Mesenchymal stem cell (in vitro differentiated cells and primary cell): ENCODE measurements at regions not wholly inside any gene's neighbourhood (a gene's known extent, or its start where the extent isn't known, plus 50 kb on each side); places are given as distances from the start of the nearest gene placed in this dataset.

Experiments used
- DNase-seq: peaks from one replicate; pipeline ENCODE4 v3.0.0-alpha.2; 2013
- H2AFZ ChIP-seq: one replicate; pipeline ENCODE4 v1.6.1; 2013; ENCODE audit warnings: low read depth, mild to moderate bottlenecking, control low read depth, inconsistent platforms, low read length, moderate library complexity
- H2AK5ac ChIP-seq: 2 replicates; pipeline ENCODE4 v1.6.1; 2013; ENCODE audit warnings: low read length, moderate library complexity, mild to moderate bottlenecking, inconsistent platforms; ENCODE audit not compliant: severe bottlenecking
- H2BK120ac ChIP-seq: one replicate; pipeline ENCODE4 v1.6.1; 2013; ENCODE audit warnings: low read depth, mild to moderate bottlenecking, inconsistent platforms, low read length, moderate library complexity
- H2BK12ac ChIP-seq, 2 experiments: one replicate each; pipeline ENCODE4 v1.6.1; 2013; ENCODE audit warnings: inconsistent platforms in 2 of 2, low read length in 2 of 2, mild to moderate bottlenecking in 2 of 2, moderate library complexity in 2 of 2, control low read depth in 1 of 2
- H2BK15ac ChIP-seq: one replicate; pipeline ENCODE4 v1.6.1; 2013; ENCODE audit warnings: mild to moderate bottlenecking, low read depth, inconsistent platforms; ENCODE audit not compliant: poor library complexity, severe bottlenecking
- H2BK5ac ChIP-seq: 2 replicates; pipeline ENCODE4 v1.6.1; 2013; ENCODE audit warnings: low read depth, mild to moderate bottlenecking, low read length, control low read depth, inconsistent platforms; ENCODE audit not compliant: poor library complexity, severe bottlenecking
- H3K14ac ChIP-seq, 2 experiments: one replicate each; pipeline ENCODE4 v1.6.1; 2013; ENCODE audit warnings: inconsistent platforms in 2 of 2, low read length in 2 of 2, control low read depth in 1 of 2, mild to moderate bottlenecking in 1 of 2, moderate library complexity in 1 of 2
- H3K18ac ChIP-seq, 2 experiments: one replicate each; pipeline ENCODE4 v1.6.1; 2013; ENCODE audit warnings: inconsistent platforms in 2 of 2, low read length in 2 of 2, control low read depth in 1 of 2, low read depth in 1 of 2, mild to moderate bottlenecking in 1 of 2
- H3K23ac ChIP-seq, 2 experiments: one replicate each; pipeline ENCODE4 v1.6.1; 2013; ENCODE audit warnings: inconsistent platforms in 2 of 2, low read length in 2 of 2, mild to moderate bottlenecking in 2 of 2, moderate library complexity in 2 of 2, control low read depth in 1 of 2
- H3K27ac ChIP-seq: 2 replicates; pipeline ENCODE4 v1.5.1; 2013; ENCODE audit warnings: mild to moderate bottlenecking, moderate library complexity, low read length, control low read depth, inconsistent platforms; ENCODE audit not compliant: poor library complexity, severe bottlenecking
- H3K27me3 ChIP-seq, 2 experiments: 2 replicates each; pipeline versions ENCODE4 v1.6.1 to v1.7.0; 2013; ENCODE audit warnings: low read length in 2 of 2, mild to moderate bottlenecking in 2 of 2, moderate library complexity in 2 of 2, control low read depth in 1 of 2, inconsistent platforms in 1 of 2; ENCODE audit not compliant: control insufficient read depth in 1 of 2, insufficient read depth in 1 of 2
- H3K36me3 ChIP-seq, 2 experiments: 2 replicates each; pipeline versions ENCODE4 v1.6.1 to v1.7.0; 2013; ENCODE audit warnings: low read length in 2 of 2, control low read depth in 1 of 2, inconsistent platforms in 1 of 2, low read depth in 1 of 2, mild to moderate bottlenecking in 1 of 2; ENCODE audit not compliant: insufficient read depth in 2 of 2, control insufficient read depth in 1 of 2
- H3K4ac ChIP-seq, 2 experiments: one replicate each; pipeline ENCODE4 v1.6.1; 2013; ENCODE audit warnings: inconsistent platforms in 2 of 2, low read length in 2 of 2, mild to moderate bottlenecking in 2 of 2, moderate library complexity in 2 of 2, control low read depth in 1 of 2, low read depth in 1 of 2
- H3K4me1 ChIP-seq: 2 replicates; pipeline ENCODE4 v1.6.1; 2013; ENCODE audit warnings: low read depth, low read length, control low read depth; ENCODE audit not compliant: control insufficient read depth, insufficient read depth
- H3K4me2 ChIP-seq: 2 replicates; pipeline ENCODE4 v1.6.1; 2013; ENCODE audit warnings: low read length, mild to moderate bottlenecking, inconsistent platforms; ENCODE audit not compliant: poor library complexity, severe bottlenecking
- H3K4me3 ChIP-seq, 2 experiments: 2 replicates each; pipeline versions ENCODE4 v1.5.1 to v1.7.0; 2013; ENCODE audit warnings: low read length in 2 of 2, mild to moderate bottlenecking in 2 of 2, control low read depth in 1 of 2, low read depth in 1 of 2; ENCODE audit not compliant: insufficient read depth in 1 of 2
- H3K79me1 ChIP-seq: replicated peaks from 2 replicates; pipeline ENCODE4 v1.6.1; 2013; ENCODE audit warnings: mild to moderate bottlenecking, control low read depth, low read length, inconsistent platforms; ENCODE audit not compliant: poor library complexity, severe bottlenecking
- H3K9ac ChIP-seq: 2 replicates; pipeline ENCODE4 v1.7.0; 2013; ENCODE audit warnings: mild to moderate bottlenecking, low read length, moderate library complexity
- H3K9me3 ChIP-seq: 2 replicates; pipeline ENCODE4 v1.7.0; 2013; ENCODE audit warnings: mild to moderate bottlenecking, low read length; ENCODE audit not compliant: control insufficient read depth
- H4K8ac ChIP-seq: one replicate; pipeline ENCODE4 v1.6.1; 2013; ENCODE audit warnings: inconsistent platforms, mild to moderate bottlenecking, low read length, moderate library complexity
- H4K91ac ChIP-seq: one replicate; pipeline ENCODE4 v1.6.1; 2013; ENCODE audit warnings: mild to moderate bottlenecking, low read length, inconsistent platforms
- WGBS: methylation state at CpG from one replicate; pipeline ENCODE4 v1.1.7; 2013; ENCODE audit warnings: mixed read lengths; 5-methylcytosine and 5-hydroxymethylcytosine counted together

DNA sequence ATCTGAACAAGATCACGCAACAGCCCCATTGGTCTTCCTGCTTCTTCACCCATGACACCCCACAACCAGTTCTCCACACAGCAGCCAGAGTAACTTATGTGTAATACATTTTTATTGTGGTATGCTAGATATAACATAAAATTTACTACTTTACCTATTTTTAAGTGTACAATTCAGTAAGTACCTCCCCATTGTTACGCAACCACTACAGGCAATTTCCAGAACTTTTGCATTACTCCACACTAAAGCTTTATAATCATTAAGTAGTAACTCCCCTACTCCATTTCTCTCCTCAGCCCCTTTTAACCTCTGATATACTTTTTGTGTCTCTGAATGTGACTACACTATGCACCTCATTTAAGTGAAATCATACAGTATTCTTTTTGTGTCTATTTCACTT, 575.4 kb upstream of the CADM1 start:
- peaks cover 2% of the 10 kb centered on the region for H3K9me3 ChIP-seq
- H3K4ac ChIP-seq = no peak overlapping the region
- 95% methylated on average over 2 of the region's 2 CpGs for WGBS
- H2BK15ac ChIP-seq = no peak overlapping the region
- H3K36me3 ChIP-seq = no peaks in the 10 kb centered on the region
- H3K27me3 ChIP-seq = peaks cover 7 to 37% of the 10 kb centered on the region in 2 experiments
- H3K27ac ChIP-seq = no peak overlapping the region
- no peak overlapping the region for H3K14ac ChIP-seq
- H3K9ac ChIP-seq = no peak overlapping the region
- no peak overlapping the region for H4K91ac ChIP-seq
- no peak overlapping the region for H2BK12ac ChIP-seq
- no peak overlapping the region for H2AK5ac ChIP-seq
- peaks cover under 1% of the 10 kb centered on the region for H3K4me1 ChIP-seq
- H2AFZ ChIP-seq = no peak overlapping the region
- no peak overlapping the region for H3K18ac ChIP-seq
- no peak overlapping the region for H2BK120ac ChIP-seq
- H3K79me1 ChIP-seq = no peaks in the 10 kb centered on the region
- no peak overlapping the region for H4K8ac ChIP-seq
- no peak overlapping the region for H3K4me3 ChIP-seq
- DNase-seq = no peak
- no peak overlapping the region for H2BK5ac ChIP-seq
- no peak overlapping the region for H3K4me2 ChIP-seq
- H3K23ac ChIP-seq = no peak overlapping the region

GRCh38 chr11:116078101-116078591, 573.9 kb upstream of the CADM1 start:
- H3K9ac ChIP-seq = no peak overlapping the region
- no peak overlapping the region for H3K14ac ChIP-seq
- H2BK5ac ChIP-seq = no peak overlapping the region
- H3K27ac ChIP-seq = no peak overlapping the region
- no peak overlapping the region for H4K8ac ChIP-seq
- no peak overlapping the region for H3K18ac ChIP-seq
- no peak overlapping the region for H2AK5ac ChIP-seq
- peak; percentile 3 for DNase-seq
- no peaks in the 10 kb centered on the region for H3K79me1 ChIP-seq
- no peak overlapping the region for H2BK120ac ChIP-seq
- H3K23ac ChIP-seq = no peak overlapping the region
- peaks cover 12 to 41% of the 10 kb centered on the region in 2 experiments for H3K27me3 ChIP-seq
- H4K91ac ChIP-seq = no peak overlapping the region
- H3K4me3 ChIP-seq = no peak overlapping the region
- peaks cover 6% of the 10 kb centered on the region for H3K4me1 ChIP-seq
- 16% methylated on average over 5 of the region's 6 CpGs for WGBS
- no peak overlapping the region for H2BK12ac ChIP-seq
- H3K36me3 ChIP-seq = no peaks in the 10 kb centered on the region
- no peak overlapping the region for H3K4me2 ChIP-seq
- H2AFZ ChIP-seq = no peak overlapping the region
- H3K9me3 ChIP-seq = no peaks in the 10 kb centered on the region
- no peak overlapping the region for H2BK15ac ChIP-seq
- H3K4ac ChIP-seq = no peak overlapping the region

- Histone ChIP-seq H3K9ac (no peak overlapping the region), H3K4ac (no peak overlapping the region), H4K8ac (no peak overlapping the region), H3K23ac (no peak overlapping the region), H3K4me2 (no peak overlapping the region), H3K4me1 (peaks cover 11% of the 10 kb centered on the region), H3K36me3 (no peaks in the 10 kb centered on the region), H2BK12ac (no peak overlapping the region), H2AFZ (no peak overlapping the region), H3K9me3 (no peaks in the 10 kb centered on the region), H2BK15ac (no peak overlapping the region), H3K18ac (no peak overlapping the region), H3K4me3 (no peak overlapping the region), H2BK5ac (no peak overlapping the region), H3K27ac (no peak overlapping the region), H3K79me1 (no peaks in the 10 kb centered on the region), H2AK5ac (no peak overlapping the region), H2BK120ac (no peak overlapping the region), H3K27me3 (peaks cover 21 to 42% of the 10 kb centered on the region in 2 experiments), H4K91ac (no peak overlapping the region), H3K14ac (no peak overlapping the region)
- no peak for DNase-seq
- WGBS = 100% methylated on average over 1 of the region's 2 CpGs
These were observed 572.9 kb upstream of the CADM1 start for GRCh38 chr11:116077092-116077491.

- H3K9me3 ChIP-seq = no peaks in the 10 kb centered on the region
- no peaks in the 10 kb centered on the region for H3K79me1 ChIP-seq
- no peak overlapping the region for H3K4me2 ChIP-seq
- H4K91ac ChIP-seq = no peak overlapping the region
- 35% methylated on average over 18 of the region's 18 CpGs for WGBS
- H2BK5ac ChIP-seq = no peak overlapping the region
- H3K23ac ChIP-seq = no peak overlapping the region
- H2AFZ ChIP-seq = no peak overlapping the region
- H3K4me3 ChIP-seq = peak overlapping the region in 1 of 2 experiments; percentile 39
- no peak overlapping the region for H2BK15ac ChIP-seq
- H3K9ac ChIP-seq = no peak overlapping the region
- H3K18ac ChIP-seq = no peak overlapping the region
- no peak overlapping the region for H3K4ac ChIP-seq
- H4K8ac ChIP-seq = no peak overlapping the region
- no peak overlapping the region for H2BK12ac ChIP-seq
- no peak overlapping the region for H3K14ac ChIP-seq
- H3K27ac ChIP-seq = no peak overlapping the region
- H3K36me3 ChIP-seq = no peaks in the 10 kb centered on the region
- peak; percentile 36 for DNase-seq
- peaks cover 35 to 46% of the 10 kb centered on the region in 2 experiments for H3K27me3 ChIP-seq
- no peak overlapping the region for H2BK120ac ChIP-seq
- H2AK5ac ChIP-seq = no peak overlapping the region
- H3K4me1 ChIP-seq = peaks cover 11% of the 10 kb centered on the region
These were observed 569.9 kb upstream of the CADM1 start for GRCh38 chr11:116073854-116074837.
